BJ (cell line): ENCODE measurements at regions not wholly inside any gene's neighbourhood (a gene's known extent, or its start where the extent isn't known, plus 50 kb on each side); places are given as distances from the start of the nearest gene placed in this dataset.

Experiments
- CTCF ChIA-PET: fragments of 350-600 bp; formaldehyde crosslinking; extraction: SDS; loops from one replicate; lab custom pipeline; 2021; ENCODE audit warnings: antibody characterized with exemption, inconsistent platforms; lab: Yijun Ruan, JAX
- POLR2A ChIA-PET: fragments of 300-600 bp; sonication (Branson Sonifier 250); formaldehyde crosslinking; extraction: SDS; loops from one replicate; lab custom pipeline; 2021; ENCODE audit warnings: antibody characterized with exemption; lab: Charles Lee
- DNase-seq: peaks from one replicate; pipeline ENCODE4 v3.0.0-alpha.2; 2011; ENCODE audit warnings: low read depth
- H3K27me3 ChIP-seq: 2 replicates; pipeline ENCODE4 v1.6.0; 2011; ENCODE audit warnings: low read length; ENCODE audit not compliant: control insufficient read depth, insufficient read depth
- H3K36me3 ChIP-seq: 2 replicates; pipeline ENCODE4 v1.5.1; 2011; ENCODE audit warnings: low read length; ENCODE audit not compliant: control insufficient read depth, insufficient read depth
- H3K4me3 ChIP-seq: 2 replicates; pipeline ENCODE4 v1.5.1; 2011; ENCODE audit warnings: low read depth, mild to moderate bottlenecking, control low read depth, low read length
- CTCF ChIP-seq: IDR thresholded peaks from 2 replicates; pipeline ENCODE4 v1.5.1; 2011; ENCODE audit warnings: low read depth, mild to moderate bottlenecking, control low read depth, inconsistent platforms, low read length, moderate library complexity; ENCODE audit not compliant: insufficient read depth

GRCh38 chr3:18830087-18830486, 318.2 kb upstream of the KCNH8 start:
- no peak for DNase-seq
- POLR2A ChIA-PET: no interaction called here
- H3K36me3 ChIP-seq: no peaks in the 10 kb centered on the region
- CTCF ChIA-PET: no interaction called here
- TF ChIP-seq CTCF: no peak
- H3K27me3 ChIP-seq: no peaks in the 10 kb centered on the region
- H3K4me3 ChIP-seq: no peak overlapping the region

GRCh38 chr3:18828637-18829036, 319.7 kb upstream of the KCNH8 start:
- TF ChIP-seq CTCF: no peak

GRCh38 chr3:18827664-18828063, 320.6 kb upstream of the KCNH8 start:
- Histone ChIP-seq H3K4me3 (no peak overlapping the region), H3K27me3 (no peaks in the 10 kb centered on the region), H3K36me3 (no peaks in the 10 kb centered on the region)
- CTCF ChIA-PET: no interaction called here
- no peak for DNase-seq
- POLR2A ChIA-PET: no interaction called here
- TF ChIP-seq CTCF: no peak

More at GRCh38 chr3:18828637-18829036, 319.7 kb upstream of the KCNH8 start:
- H3K36me3 ChIP-seq: no peaks in the 10 kb centered on the region
- H3K4me3 ChIP-seq: no peak overlapping the region
- no peak for DNase-seq
- CTCF ChIA-PET: no interaction called here
- H3K27me3 ChIP-seq: no peaks in the 10 kb centered on the region
- POLR2A ChIA-PET: no interaction called here

- Histone ChIP-seq H3K4me3 (no peak overlapping the region), H3K36me3 (no peaks in the 10 kb centered on the region), H3K27me3 (no peaks in the 10 kb centered on the region)
- ChIA-PET POLR2A (no interaction called here), CTCF (no interaction called here)
- DNase-seq: no peak
- no peak for TF ChIP-seq CTCF
Measured at GRCh38 chr3:18825665-18826064, 322.6 kb upstream of the KCNH8 start.

- CTCF ChIA-PET: interaction anchor here (0.6 kb wide), 1 partner anchor 82 kb away, joined by 3 read pairs; no protein-coding TSS in a partner anchor
Measured at GRCh38 chr3:18813300-18813699, 335.0 kb upstream of the KCNH8 start.

More at GRCh38 chr3:18813300-18813699, 335.0 kb upstream of the KCNH8 start:
- POLR2A ChIA-PET: no interaction called here
- Histone ChIP-seq H3K27me3 (no peaks in the 10 kb centered on the region), H3K36me3 (no peaks in the 10 kb centered on the region), H3K4me3 (no peak overlapping the region)
- DNase-seq: no peak
- TF ChIP-seq CTCF: no peak
